ENCODE measurements at regions not wholly inside any gene's neighbourhood (a gene's known extent, or its start where the extent isn't known, plus 50 kb on each side); places are given as distances from the start of the nearest gene placed in this dataset.

- no peak for TF ChIP-seq POLR2A (IDR thresholded peaks at IDR 0.05)
- no peak for TF ChIP-seq CTCF (IDR thresholded peaks at IDR 0.05)
Observed at GRCh38 chr2:8569332-8569930, 112.4 kb upstream of the ID2 start.

All from adrenal gland (tissue), 5 donors.